ENCODE measurements at regions not wholly inside any gene's neighbourhood (a gene's known extent, or its start where the extent isn't known, plus 50 kb on each side); places are given as distances from the start of the nearest gene placed in this dataset.

DNA sequence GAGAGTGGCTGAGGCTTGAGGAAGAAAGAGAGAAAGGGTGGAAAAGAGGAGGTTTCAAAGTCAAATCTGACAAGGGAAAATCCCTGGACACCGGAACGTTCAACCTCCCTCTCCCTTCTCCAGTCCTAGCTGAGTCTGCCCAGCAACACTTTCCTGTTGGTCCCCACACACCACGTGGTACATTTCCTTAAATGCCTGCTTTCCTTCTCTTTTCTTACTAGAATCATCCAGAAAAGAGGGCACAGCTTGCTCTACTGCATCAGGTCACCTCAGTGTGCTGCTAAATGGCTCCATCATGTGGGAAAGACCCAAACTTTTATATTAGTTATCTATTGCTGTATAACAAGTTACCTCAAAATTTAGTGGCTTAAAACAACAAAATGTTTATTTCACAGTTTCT, 181.2 kb downstream of the NECTIN3 start:
- TF ChIP-seq, protein P1, sequence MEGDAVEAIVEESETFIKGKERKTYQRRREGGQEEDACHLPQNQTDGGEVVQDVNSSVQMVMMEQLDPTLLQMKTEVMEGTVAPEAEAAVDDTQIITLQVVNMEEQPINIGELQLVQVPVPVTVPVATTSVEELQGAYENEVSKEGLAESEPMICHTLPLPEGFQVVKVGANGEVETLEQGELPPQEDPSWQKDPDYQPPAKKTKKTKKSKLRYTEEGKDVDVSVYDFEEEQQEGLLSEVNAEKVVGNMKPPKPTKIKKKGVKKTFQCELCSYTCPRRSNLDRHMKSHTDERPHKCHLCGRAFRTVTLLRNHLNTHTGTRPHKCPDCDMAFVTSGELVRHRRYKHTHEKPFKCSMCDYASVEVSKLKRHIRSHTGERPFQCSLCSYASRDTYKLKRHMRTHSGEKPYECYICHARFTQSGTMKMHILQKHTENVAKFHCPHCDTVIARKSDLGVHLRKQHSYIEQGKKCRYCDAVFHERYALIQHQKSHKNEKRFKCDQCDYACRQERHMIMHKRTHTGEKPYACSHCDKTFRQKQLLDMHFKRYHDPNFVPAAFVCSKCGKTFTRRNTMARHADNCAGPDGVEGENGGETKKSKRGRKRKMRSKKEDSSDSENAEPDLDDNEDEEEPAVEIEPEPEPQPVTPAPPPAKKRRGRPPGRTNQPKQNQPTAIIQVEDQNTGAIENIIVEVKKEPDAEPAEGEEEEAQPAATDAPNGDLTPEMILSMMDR (conservative IDR thresholded peaks at IDR 0.05 in 1 of 2, IDR thresholded peaks at IDR 0.05 in 1 of 2; ENCODE audit: low read depth in 1 of 2, low read length in 2 of 2), result no peak
- TF ChIP-seq EZH2 (IDR thresholded peaks at IDR 0.05; ENCODE audit: low read length, missing control alignments), result no peak

Data from fibroblast of lung (primary cell).